Esophagus squamous epithelium (tissue), 4 donors: ENCODE measurements at regions not wholly inside any gene's neighbourhood (a gene's known extent, or its start where the extent isn't known, plus 50 kb on each side); places are given as distances from the start of the nearest gene placed in this dataset.

Source experiments
- CTCF ChIP-seq, 6 experiments: fragments of 450-650 bp in 4 of 6; fragments of 200-600 bp in 2 of 6; sonication (generic) in 2 of 6; IDR thresholded peaks; one replicate each; pipeline ENCODE4 v1.5.1; 2016 to 2019; ENCODE audit warnings: antibody characterized with exemption in 6 of 6, mild to moderate bottlenecking in 4 of 6, moderate library complexity in 4 of 6
- POLR2A ChIP-seq, 4 donors: fragments of 450-650 bp; IDR thresholded peaks; one replicate each; pipeline ENCODE4 v1.6.1; 2017; ENCODE audit warnings: antibody characterized with exemption in 4 of 4, mild to moderate bottlenecking in 4 of 4, moderate library complexity in 3 of 4

DNA sequence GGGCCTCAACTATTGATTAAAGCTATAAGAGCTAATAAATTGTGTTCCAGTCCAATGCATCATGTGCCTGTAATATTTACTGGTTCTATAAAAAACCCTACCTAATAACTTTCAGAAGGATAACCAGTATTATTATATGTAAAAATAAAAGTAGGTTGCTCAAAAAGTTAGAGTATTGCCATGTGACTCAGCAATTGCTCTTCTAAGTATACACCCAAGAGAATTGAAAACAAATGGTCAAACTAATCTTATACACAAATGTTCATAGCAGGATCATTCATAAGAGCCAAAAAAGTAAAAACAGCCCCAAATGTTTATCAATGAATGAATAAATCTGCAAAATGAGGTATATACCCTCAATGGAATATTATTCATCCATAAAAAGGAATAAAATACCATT is 89.5 kb upstream of the TES start:
- no peak for TF ChIP-seq CTCF (IDR thresholded peaks at IDR 0.05)
- no peak for TF ChIP-seq POLR2A (IDR thresholded peaks at IDR 0.05)
